ENCODE measurements at regions not wholly inside any gene's neighbourhood (a gene's known extent, or its start where the extent isn't known, plus 50 kb on each side); places are given as distances from the start of the nearest gene placed in this dataset.

- no peak overlapping the region for H3K4me3 ChIP-seq (replicated peaks; ENCODE audit: low read depth, low read length)
- DNase-seq (ENCODE audit: extremely low read depth, low read depth): no peak
- no peak for TF ChIP-seq CTCF (IDR thresholded peaks at IDR 0.05; ENCODE audit: low read depth, low read length, missing control alignments)
These were observed 118.9 kb upstream of the NECTIN1 start for GRCh38 chr11:119847853-119848252.

GRCh38 chr11:119846374-119846773 lies 117.4 kb upstream of the NECTIN1 start:
- H3K4me3 ChIP-seq (replicated peaks; ENCODE audit: low read depth, low read length): no peak overlapping the region
- no peak for DNase-seq (ENCODE audit: extremely low read depth, low read depth)
- TF ChIP-seq CTCF (IDR thresholded peaks at IDR 0.05; ENCODE audit: low read depth, low read length, missing control alignments): no peak

GRCh38 chr11:119845756-119846155 lies 116.8 kb upstream of the NECTIN1 start:
- no peak for DNase-seq (ENCODE audit: extremely low read depth, low read depth)
- H3K4me3 ChIP-seq (replicated peaks; ENCODE audit: low read depth, low read length): no peak overlapping the region
- TF ChIP-seq CTCF (IDR thresholded peaks at IDR 0.05; ENCODE audit: low read depth, low read length, missing control alignments): no peak

GRCh38 chr11:119845305-119845704 lies 116.3 kb upstream of the NECTIN1 start:
- DNase-seq (ENCODE audit: extremely low read depth, low read depth): no peak
- no peak overlapping the region for H3K4me3 ChIP-seq (replicated peaks; ENCODE audit: low read depth, low read length)
- TF ChIP-seq CTCF (IDR thresholded peaks at IDR 0.05; ENCODE audit: low read depth, low read length, missing control alignments): no peak

GRCh38 chr11:119844808-119845207 lies 115.8 kb upstream of the NECTIN1 start:
- no peak for DNase-seq (ENCODE audit: extremely low read depth, low read depth)
- no peak for TF ChIP-seq CTCF (IDR thresholded peaks at IDR 0.05; ENCODE audit: low read depth, low read length, missing control alignments)
- H3K4me3 ChIP-seq (replicated peaks; ENCODE audit: low read depth, low read length): no peak overlapping the region

- no peak for TF ChIP-seq CTCF (IDR thresholded peaks at IDR 0.05; ENCODE audit: low read depth, low read length, missing control alignments)
- H3K4me3 ChIP-seq (replicated peaks; ENCODE audit: low read depth, low read length): no peak overlapping the region
- no peak for DNase-seq (ENCODE audit: extremely low read depth, low read depth)
These were observed 114.9 kb upstream of the NECTIN1 start for GRCh38 chr11:119843877-119844276.

- TF ChIP-seq CTCF (IDR thresholded peaks at IDR 0.05; ENCODE audit: low read depth, low read length, missing control alignments): no peak
- DNase-seq (ENCODE audit: extremely low read depth, low read depth): no peak
These were observed 113.7 kb upstream of the NECTIN1 start for GRCh38 chr11:119842731-119843130.

More at GRCh38 chr11:119842731-119843130, 113.7 kb upstream of the NECTIN1 start:
- H3K4me3 ChIP-seq (replicated peaks; ENCODE audit: low read depth, low read length): no peak overlapping the region

All from HFF-Myc (cell line).